ENCODE measurements at regions not wholly inside any gene's neighbourhood (a gene's known extent, or its start where the extent isn't known, plus 50 kb on each side); places are given as distances from the start of the nearest gene placed in this dataset.
"Not testable (repeated sequence)": the region's sequence is repeated elsewhere in the genome, so short reads cannot be mapped to it uniquely, and the experiment has no call there.

GRCh38 chr4:173990126-173990868, 293.2 kb downstream of the FBXO8 start:
- ATAC-seq = peak; percentile 49; the same call in 1 of the 2 replicates
- Histone ChIP-seq H3K4me2 (ENCODE audit: low read length) (no peak overlapping the region), H4K20me1 (ENCODE audit: low read length) (no peaks in the 10 kb centered on the region), H3K36me3 (ENCODE audit: low read depth, low read length) (no peaks in the 10 kb centered on the region), H2AFZ (ENCODE audit: low read length) (no peak overlapping the region), H3K9me2 (replicated peaks; ENCODE audit: low read length) (no peaks in the 10 kb centered on the region), H3K4me1 (ENCODE audit: insufficient read depth, low read length) (no peaks in the 10 kb centered on the region), H3K9ac (ENCODE audit: low read length) (no peak overlapping the region), H3K79me2 (ENCODE audit: low read length) (no peaks in the 10 kb centered on the region), H3F3A (ENCODE audit: low read length, unreplicated experiment) (no peaks in the 10 kb centered on the region), H3K27ac (ENCODE audit: low read length) (no peak overlapping the region), H3K4me3 (ENCODE audit: low read length) (no peak overlapping the region), H3K9me3 (ENCODE audit: low read length) (no peaks in the 10 kb centered on the region), H3K27me3 (ENCODE audit: low read length) (peaks cover 64% of the 10 kb centered on the region)
- peak; percentile 29 for DNase-seq
- ChIA-PET POLR2A (ENCODE audit: unreplicated experiment) (no interaction called here), CTCF (interaction anchor here (0.5 to 0.6 kb wide), 2 partner anchors 121 to 496 kb away, joined by 3 to 4 read pairs; no protein-coding TSS in a partner anchor)
- intact Hi-C loops (cut with micrococcal nuclease) = no loop called here
- TF ChIP-seq EZH2phosphoT487 (IDR thresholded peaks at IDR 0.05; ENCODE audit: borderline replicate concordance, low read length) (no peak), CTCF (conservative IDR thresholded peaks at IDR 0.05; ENCODE audit: low read depth, low read length) (peak; percentile 60)
- BruUV-seq (replicated peaks) = no TSS peak

- H3K4me2 ChIP-seq (ENCODE audit: low read length); ATAC-seq; DNase-seq; H3K9ac ChIP-seq (ENCODE audit: low read length); H3F3A ChIP-seq (ENCODE audit: low read length, unreplicated experiment); POLR2A ChIA-PET (ENCODE audit: unreplicated experiment); BruUV-seq (replicated peaks); H3K36me3 ChIP-seq (ENCODE audit: low read depth, low read length); intact Hi-C loops (cut with micrococcal nuclease); H3K4me1 ChIP-seq (ENCODE audit: insufficient read depth, low read length); CTCF ChIA-PET; H3K9me2 ChIP-seq (replicated peaks; ENCODE audit: low read length); H3K4me3 ChIP-seq (ENCODE audit: low read length); H3K9me3 ChIP-seq (ENCODE audit: low read length); H2AFZ ChIP-seq (ENCODE audit: low read length); H3K79me2 ChIP-seq (ENCODE audit: low read length); H4K20me1 ChIP-seq (ENCODE audit: low read length); H3K27ac ChIP-seq (ENCODE audit: low read length): not testable (repeated sequence)
- H3K27me3 ChIP-seq (ENCODE audit: low read length) = peaks cover 14% of the 10 kb centered on the region
Measured at GRCh38 chr4:173963523-173963922, 319.9 kb downstream of the FBXO8 start.

GRCh38 chr4:173960398-173960797, 323.1 kb downstream of the FBXO8 start:
- ATAC-seq (no peak), DNase-seq (no peak)
- no peaks in the 10 kb centered on the region for H3K79me2 ChIP-seq (ENCODE audit: low read length)
- no peaks in the 10 kb centered on the region for H3K36me3 ChIP-seq (ENCODE audit: low read depth, low read length)
- no peak overlapping the region for H3K4me3 ChIP-seq (ENCODE audit: low read length)
- no TSS peak for BruUV-seq (replicated peaks)
- H3K9me3 ChIP-seq (ENCODE audit: low read length) = no peaks in the 10 kb centered on the region
- H3K4me2 ChIP-seq (ENCODE audit: low read length) = no peak overlapping the region
- H3K9ac ChIP-seq (ENCODE audit: low read length) = no peak overlapping the region
- TF ChIP-seq EZH2 (IDR thresholded peaks at IDR 0.05; ENCODE audit: low read length, unreplicated experiment) (no peak), EZH2phosphoT487 (IDR thresholded peaks at IDR 0.05; ENCODE audit: borderline replicate concordance, low read length) (no peak), CTCF (conservative IDR thresholded peaks at IDR 0.05; ENCODE audit: low read depth, low read length) (no peak)
- H3K4me1 ChIP-seq (ENCODE audit: insufficient read depth, low read length) = no peaks in the 10 kb centered on the region
- no peaks in the 10 kb centered on the region for H3K9me2 ChIP-seq (replicated peaks; ENCODE audit: low read length)
- no peak overlapping the region for H2AFZ ChIP-seq (ENCODE audit: low read length)
- ChIA-PET POLR2A (ENCODE audit: unreplicated experiment) (no interaction called here), CTCF (no interaction called here)
- peaks cover 33% of the 10 kb centered on the region for H3K27me3 ChIP-seq (ENCODE audit: low read length)
- intact Hi-C loops (cut with micrococcal nuclease) = no loop called here
- H3F3A ChIP-seq (ENCODE audit: low read length, unreplicated experiment) = no peaks in the 10 kb centered on the region
- no peaks in the 10 kb centered on the region for H4K20me1 ChIP-seq (ENCODE audit: low read length)
- no peak overlapping the region for H3K27ac ChIP-seq (ENCODE audit: low read length)

All from PC-3 (cell line).